Fibroblast of mammary gland (primary cell): ENCODE measurements at regions not wholly inside any gene's neighbourhood (a gene's known extent, or its start where the extent isn't known, plus 50 kb on each side); places are given as distances from the start of the nearest gene placed in this dataset.

Experiments
- DNase-seq: peaks from one replicate; pipeline ENCODE4 v3.0.0-alpha.2; 2010; ENCODE audit warnings: low read depth
- H3K4me3 ChIP-seq: 2 replicates; pipeline ENCODE4 v1.5.1; 2011; ENCODE audit warnings: low read depth, mild to moderate bottlenecking, low read length, moderate library complexity; ENCODE audit not compliant: control insufficient read depth
- TF ChIP-seq, protein P1 (sequence below): conservative IDR thresholded peaks from 2 replicates; pipeline ENCODE4 v1.5.1; 2011; ENCODE audit warnings: low read depth, low read length, inconsistent platforms; ENCODE audit not compliant: control insufficient read depth, insufficient read depth

DNA sequence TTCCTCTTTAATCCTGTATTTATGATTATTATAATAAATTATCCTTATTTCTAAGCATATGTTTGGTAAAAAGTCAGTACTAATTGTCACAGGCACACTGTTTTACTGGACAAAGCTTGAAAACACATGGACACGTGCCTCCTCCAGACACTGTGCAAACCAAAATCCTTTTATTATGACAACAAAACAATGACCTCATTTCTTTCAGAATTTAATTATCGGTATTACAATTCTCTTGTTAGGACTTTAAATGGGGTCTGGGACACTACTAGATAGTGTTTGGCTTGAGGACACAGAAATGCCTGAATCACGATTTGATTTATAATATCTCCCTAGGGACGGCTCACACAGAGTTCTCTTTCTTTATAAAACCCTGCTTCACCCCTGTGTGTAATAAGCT lies 107.3 kb upstream of the IGSF10 start:
- H3K4me3 ChIP-seq, result no peak overlapping the region
- TF ChIP-seq, protein P1, sequence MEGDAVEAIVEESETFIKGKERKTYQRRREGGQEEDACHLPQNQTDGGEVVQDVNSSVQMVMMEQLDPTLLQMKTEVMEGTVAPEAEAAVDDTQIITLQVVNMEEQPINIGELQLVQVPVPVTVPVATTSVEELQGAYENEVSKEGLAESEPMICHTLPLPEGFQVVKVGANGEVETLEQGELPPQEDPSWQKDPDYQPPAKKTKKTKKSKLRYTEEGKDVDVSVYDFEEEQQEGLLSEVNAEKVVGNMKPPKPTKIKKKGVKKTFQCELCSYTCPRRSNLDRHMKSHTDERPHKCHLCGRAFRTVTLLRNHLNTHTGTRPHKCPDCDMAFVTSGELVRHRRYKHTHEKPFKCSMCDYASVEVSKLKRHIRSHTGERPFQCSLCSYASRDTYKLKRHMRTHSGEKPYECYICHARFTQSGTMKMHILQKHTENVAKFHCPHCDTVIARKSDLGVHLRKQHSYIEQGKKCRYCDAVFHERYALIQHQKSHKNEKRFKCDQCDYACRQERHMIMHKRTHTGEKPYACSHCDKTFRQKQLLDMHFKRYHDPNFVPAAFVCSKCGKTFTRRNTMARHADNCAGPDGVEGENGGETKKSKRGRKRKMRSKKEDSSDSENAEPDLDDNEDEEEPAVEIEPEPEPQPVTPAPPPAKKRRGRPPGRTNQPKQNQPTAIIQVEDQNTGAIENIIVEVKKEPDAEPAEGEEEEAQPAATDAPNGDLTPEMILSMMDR, result no peak
- DNase-seq, result peak; percentile 38

DNA sequence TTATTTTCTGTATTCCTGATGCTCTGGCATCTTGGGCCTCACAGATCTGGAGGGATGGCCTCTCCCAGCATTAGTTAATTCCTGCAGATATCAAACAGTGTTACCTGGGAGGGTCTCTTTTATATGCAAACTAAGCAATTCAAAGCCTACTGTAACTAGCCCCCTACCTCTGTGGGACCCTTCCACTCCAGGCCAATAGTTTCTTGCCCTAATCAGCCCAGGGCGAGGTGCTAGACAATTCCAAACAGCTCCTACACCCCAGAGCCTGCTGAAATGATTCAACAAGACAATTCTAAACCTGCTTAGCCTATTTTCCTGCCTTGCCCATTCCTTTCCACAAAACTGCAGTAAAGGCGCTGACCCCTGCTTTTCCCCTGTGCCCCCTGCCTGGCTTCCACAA lies 106.6 kb upstream of the IGSF10 start:
- no peak for DNase-seq
- H3K4me3 ChIP-seq, result no peak overlapping the region
- TF ChIP-seq, protein P1, result no peak

DNA sequence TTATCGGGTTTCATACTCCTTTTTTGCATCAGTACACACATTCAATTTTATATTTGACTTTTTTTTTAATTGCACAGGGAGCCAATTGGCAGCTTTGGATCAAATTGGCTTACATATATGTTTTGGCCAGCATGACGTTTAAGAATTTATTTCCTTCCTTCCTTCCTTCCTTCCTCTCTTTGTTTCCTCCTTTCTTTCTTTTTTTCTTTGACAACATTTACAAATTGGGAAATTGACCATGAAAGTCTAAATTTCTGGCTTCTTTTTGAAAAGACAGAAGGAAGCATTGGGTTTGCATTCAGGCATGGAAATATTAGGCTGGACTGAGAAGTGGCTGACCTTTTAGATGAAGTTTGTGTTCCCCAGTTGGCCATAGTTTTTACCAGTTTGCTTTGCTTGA lies 103.4 kb upstream of the IGSF10 start:
- DNase-seq, result no peak
- TF ChIP-seq, protein P1, result no peak
- no peak overlapping the region for H3K4me3 ChIP-seq

DNA sequence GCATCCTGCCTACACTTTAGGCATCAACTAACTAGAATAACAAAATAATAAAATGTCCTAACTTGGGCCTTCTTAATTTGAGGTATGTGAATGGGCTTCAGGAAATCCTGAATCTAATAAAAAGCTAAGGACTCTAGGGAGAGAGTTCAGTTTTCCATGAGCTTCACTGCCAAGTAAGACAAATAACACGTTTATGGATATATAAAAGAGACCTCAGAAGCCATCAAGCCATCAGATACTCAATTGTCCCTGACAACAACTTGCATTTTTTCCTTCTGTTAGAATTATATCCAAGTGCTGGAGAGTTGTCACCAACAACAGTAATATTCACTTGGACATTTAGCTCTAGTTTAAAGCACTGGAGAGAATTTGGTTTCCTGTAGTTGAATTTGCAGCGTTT lies 102.4 kb upstream of the IGSF10 start:
- DNase-seq, result no peak
- no peak overlapping the region for H3K4me3 ChIP-seq
- TF ChIP-seq, protein P1, result no peak

DNA sequence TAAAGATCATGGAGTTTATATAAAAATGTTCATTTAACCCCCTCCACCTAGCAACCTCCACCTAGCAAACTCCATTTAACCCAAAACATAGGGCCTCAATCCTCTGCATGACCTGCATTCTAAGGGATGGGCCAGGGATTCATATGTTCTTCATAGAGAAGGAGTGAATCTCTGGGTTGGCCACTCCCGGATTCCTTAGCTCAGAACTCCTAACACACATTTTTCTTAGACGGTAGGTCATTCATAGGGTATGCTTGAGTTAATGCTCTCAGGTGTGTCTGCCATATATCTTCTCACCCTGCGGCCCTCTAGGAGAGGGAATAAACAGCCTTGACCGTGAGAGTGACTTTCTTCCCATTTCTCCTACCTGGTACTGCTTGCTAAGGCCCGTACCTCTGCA lies 102.0 kb upstream of the IGSF10 start:
- TF ChIP-seq, protein P1, result no peak
- no peak overlapping the region for H3K4me3 ChIP-seq
- no peak for DNase-seq

DNA sequence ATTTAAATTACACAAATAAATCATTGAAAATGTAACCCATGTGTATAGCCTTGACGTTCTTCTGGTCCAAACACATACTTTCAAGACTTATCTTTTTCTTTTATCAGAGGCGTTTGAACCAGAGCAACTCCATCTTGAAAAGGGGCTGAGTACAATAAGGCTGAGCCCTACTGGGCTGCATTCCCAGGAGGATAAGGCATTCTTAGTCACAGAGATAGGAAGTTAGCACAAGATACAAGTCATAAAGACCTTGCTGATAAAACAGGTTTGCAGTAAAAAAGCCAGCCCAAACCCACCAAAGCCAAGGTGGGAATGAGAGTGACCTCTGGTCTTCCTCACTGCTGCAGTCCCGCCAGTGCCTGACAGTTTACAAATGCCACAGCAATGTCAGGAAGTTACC lies 101.0 kb upstream of the IGSF10 start:
- TF ChIP-seq, protein P1, result no peak
- DNase-seq, result peak; percentile 13
- no peak overlapping the region for H3K4me3 ChIP-seq

DNA sequence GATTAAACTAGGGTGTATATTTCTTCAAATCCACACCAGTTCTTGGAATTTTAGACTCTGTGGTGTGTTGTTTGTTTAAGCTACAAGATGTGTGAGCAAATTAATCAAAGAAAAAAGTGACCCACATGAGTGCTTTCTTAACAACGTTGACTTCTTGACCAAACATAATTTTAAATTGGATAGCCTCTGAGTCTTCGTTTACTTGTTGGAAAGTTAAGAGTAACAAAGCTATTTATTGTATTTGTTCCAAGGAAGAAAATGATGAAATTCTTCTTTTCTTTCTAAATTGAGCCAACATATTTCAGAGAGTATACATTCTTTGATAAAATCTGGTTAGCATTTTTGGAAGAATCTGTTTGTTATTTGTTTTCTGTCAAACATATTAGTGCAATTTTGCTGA lies 99.9 kb upstream of the IGSF10 start:
- TF ChIP-seq, protein P1, result no peak
- H3K4me3 ChIP-seq, result no peak overlapping the region
- DNase-seq, result no peak
